ENCODE measurements at regions not wholly inside any gene's neighbourhood (a gene's known extent, or its start where the extent isn't known, plus 50 kb on each side); places are given as distances from the start of the nearest gene placed in this dataset.

DNA sequence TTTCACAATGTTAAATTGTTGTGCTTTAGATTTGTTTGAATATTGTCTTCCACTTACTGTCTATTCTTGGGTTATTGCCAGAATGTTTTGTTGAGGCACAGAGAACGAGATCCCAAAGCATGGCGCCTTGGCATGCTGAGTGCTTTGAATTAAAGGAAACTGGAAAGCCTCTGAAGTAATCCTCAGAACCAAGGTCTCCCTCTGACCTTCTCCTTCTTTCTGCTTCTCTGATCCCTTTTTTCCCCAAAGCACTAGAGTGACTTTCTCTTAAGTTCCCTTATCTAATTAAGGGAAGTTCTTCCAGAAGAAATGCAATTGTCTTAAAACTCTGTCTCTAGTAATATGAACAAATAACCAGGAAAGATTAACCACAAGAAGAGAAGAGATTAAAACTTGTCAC, 214.7 kb downstream of the SPP2 start:
- 83 to 90% methylated on average over 2 of the region's 2 CpGs for WGBS, 2 donors
- H3K27me3 ChIP-seq (ENCODE audit: control insufficient read depth in 1 of 2, insufficient read depth in 2 of 2, low read length in 1 of 2), result no peaks in the 10 kb centered on the region
- no peaks in the 10 kb centered on the region for H3K36me3 ChIP-seq (ENCODE audit: control insufficient read depth in 1 of 2, insufficient read depth in 2 of 2, low read length in 1 of 2)
- no peak for DNase-seq
- no peak overlapping the region for H3K27ac ChIP-seq (ENCODE audit: low read depth in 1 of 2, low read length in 2 of 2)
- no peak overlapping the region for H3K4me3 ChIP-seq (ENCODE audit: low read length in 2 of 2)
- intact Hi-C loops (cut with DNase I), result no loop called here
- ATAC-seq (ENCODE audit: low FRiP score), result no peak
- H3K9me3 ChIP-seq (ENCODE audit: control insufficient read depth, low read length), result no peaks in the 10 kb centered on the region
- no peaks in the 10 kb centered on the region for H3K4me1 ChIP-seq (ENCODE audit: control insufficient read depth in 1 of 2, insufficient read depth in 2 of 2, low read length in 2 of 2)

DNA sequence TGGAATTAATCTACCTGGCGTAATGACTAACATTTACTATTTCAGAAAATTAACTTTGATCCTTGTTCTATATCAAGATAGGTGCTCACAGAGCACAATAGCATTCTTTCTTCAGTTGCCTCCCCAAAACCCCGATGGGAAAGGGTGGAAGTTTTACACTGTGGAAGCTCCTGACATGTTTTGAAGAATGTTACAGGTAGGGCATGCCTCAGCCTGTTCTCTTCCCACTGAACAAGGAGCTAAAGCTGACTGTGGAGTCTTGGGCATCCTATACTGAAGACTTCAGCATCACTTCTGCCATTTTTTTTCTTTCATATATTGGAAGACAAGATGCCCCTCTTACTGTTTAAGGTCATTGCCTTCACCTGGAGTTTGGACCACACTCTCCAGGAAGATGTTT, 211.2 kb downstream of the SPP2 start:
- Histone ChIP-seq H3K36me3 (ENCODE audit: control insufficient read depth in 1 of 2, insufficient read depth in 2 of 2, low read length in 1 of 2) (no peaks in the 10 kb centered on the region), H3K4me1 (ENCODE audit: control insufficient read depth in 1 of 2, insufficient read depth in 2 of 2, low read length in 2 of 2) (no peaks in the 10 kb centered on the region), H3K27me3 (ENCODE audit: control insufficient read depth in 1 of 2, insufficient read depth in 2 of 2, low read length in 1 of 2) (no peaks in the 10 kb centered on the region), H3K27ac (ENCODE audit: low read depth in 1 of 2, low read length in 2 of 2) (no peak overlapping the region), H3K9me3 (ENCODE audit: control insufficient read depth, low read length) (no peaks in the 10 kb centered on the region), H3K4me3 (ENCODE audit: low read length in 2 of 2) (no peak overlapping the region)
- DNase-seq (no peak), ATAC-seq (ENCODE audit: low FRiP score) (no peak)
- intact Hi-C loops (cut with DNase I), result no loop called here
- WGBS, 2 donors, result 84 to 87% methylated on average over 2 of the region's 2 CpGs

- intact Hi-C loops (cut with DNase I), result no loop called here
- no peaks in the 10 kb centered on the region for H3K9me3 ChIP-seq (ENCODE audit: control insufficient read depth, low read length)
- 91 to 92% methylated on average over 2 of the region's 2 CpGs for WGBS, 2 donors
These were observed 208.9 kb downstream of the SPP2 start for GRCh38 chr2:234259440-234259839.

GRCh38 chr2:234258562-234259141, 208.2 kb downstream of the SPP2 start:
- Histone ChIP-seq H3K4me3 (ENCODE audit: low read length in 2 of 2) (no peak overlapping the region), H3K4me1 (ENCODE audit: control insufficient read depth in 1 of 2, insufficient read depth in 2 of 2, low read length in 2 of 2) (no peaks in the 10 kb centered on the region), H3K27ac (ENCODE audit: low read depth in 1 of 2, low read length in 2 of 2) (no peak overlapping the region), H3K9me3 (ENCODE audit: control insufficient read depth, low read length) (no peaks in the 10 kb centered on the region), H3K36me3 (ENCODE audit: control insufficient read depth in 1 of 2, insufficient read depth in 2 of 2, low read length in 1 of 2) (no peaks in the 10 kb centered on the region), H3K27me3 (ENCODE audit: control insufficient read depth in 1 of 2, insufficient read depth in 2 of 2, low read length in 1 of 2) (no peaks in the 10 kb centered on the region)
- 96 to 98% methylated on average over 5 of the region's 5 CpGs for WGBS, 2 donors
- intact Hi-C loops (cut with DNase I), result no loop called here
- ATAC-seq (ENCODE audit: low FRiP score) (no peak), DNase-seq (no peak)

More at GRCh38 chr2:234259440-234259839, 208.9 kb downstream of the SPP2 start:
- no peaks in the 10 kb centered on the region for H3K27me3 ChIP-seq (ENCODE audit: control insufficient read depth in 1 of 2, insufficient read depth in 2 of 2, low read length in 1 of 2)
- H3K4me1 ChIP-seq (ENCODE audit: control insufficient read depth in 1 of 2, insufficient read depth in 2 of 2, low read length in 2 of 2), result no peaks in the 10 kb centered on the region
- no peak overlapping the region for H3K4me3 ChIP-seq (ENCODE audit: low read length in 2 of 2)
- H3K36me3 ChIP-seq (ENCODE audit: control insufficient read depth in 1 of 2, insufficient read depth in 2 of 2, low read length in 1 of 2), result no peaks in the 10 kb centered on the region
- H3K27ac ChIP-seq (ENCODE audit: low read depth in 1 of 2, low read length in 2 of 2), result no peak overlapping the region
- DNase-seq (no peak), ATAC-seq (ENCODE audit: low FRiP score) (no peak)

DNA sequence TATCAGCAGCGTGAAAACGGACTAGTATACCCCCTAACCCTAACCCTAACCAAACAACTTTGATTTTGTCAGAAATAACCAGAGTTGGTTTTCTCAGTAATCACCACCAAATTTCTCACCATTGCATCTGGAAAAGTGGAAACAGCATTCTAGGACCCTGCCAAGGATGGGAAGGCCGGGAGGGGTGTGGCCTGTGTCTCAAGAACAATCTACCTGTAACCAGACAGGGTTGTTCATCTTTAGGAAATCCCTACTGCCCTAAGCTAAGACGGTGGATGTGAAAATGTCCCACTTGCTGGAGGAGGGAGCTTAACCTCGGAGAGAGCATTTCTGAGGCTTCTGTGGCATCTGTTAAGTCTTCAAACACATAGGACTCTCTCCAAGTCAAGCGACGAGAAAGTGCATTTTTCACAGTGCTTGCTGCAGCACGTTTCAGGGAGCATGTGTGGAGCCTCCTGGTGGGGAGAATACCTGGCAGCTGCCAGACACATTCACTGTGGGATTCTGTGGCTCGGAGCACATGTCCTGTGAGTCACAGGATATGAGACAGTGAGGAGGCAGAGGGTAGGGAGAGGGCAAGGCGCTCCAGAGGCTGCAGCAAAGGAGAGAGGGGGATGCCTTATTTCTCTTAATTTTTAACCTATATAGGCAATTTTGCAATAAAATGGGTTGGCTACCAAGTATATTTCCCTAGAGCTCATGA, 207.5 kb downstream of the SPP2 start:
- Histone ChIP-seq H3K27me3 (ENCODE audit: control insufficient read depth in 1 of 2, insufficient read depth in 2 of 2, low read length in 1 of 2) (no peaks in the 10 kb centered on the region), H3K4me3 (ENCODE audit: low read length in 2 of 2) (no peak overlapping the region), H3K4me1 (ENCODE audit: control insufficient read depth in 1 of 2, insufficient read depth in 2 of 2, low read length in 2 of 2) (no peaks in the 10 kb centered on the region), H3K36me3 (ENCODE audit: control insufficient read depth in 1 of 2, insufficient read depth in 2 of 2, low read length in 1 of 2) (no peaks in the 10 kb centered on the region), H3K27ac (ENCODE audit: low read depth in 1 of 2, low read length in 2 of 2) (no peak overlapping the region), H3K9me3 (ENCODE audit: control insufficient read depth, low read length) (no peaks in the 10 kb centered on the region)
- ATAC-seq (ENCODE audit: low FRiP score) (peak; percentile 42), DNase-seq (peak in 1 of 2 donors; percentile 63)
- intact Hi-C loops (cut with DNase I), result no loop called here
- 45 to 47% methylated on average over 10 of the region's 10 CpGs for WGBS, 2 donors

DNA sequence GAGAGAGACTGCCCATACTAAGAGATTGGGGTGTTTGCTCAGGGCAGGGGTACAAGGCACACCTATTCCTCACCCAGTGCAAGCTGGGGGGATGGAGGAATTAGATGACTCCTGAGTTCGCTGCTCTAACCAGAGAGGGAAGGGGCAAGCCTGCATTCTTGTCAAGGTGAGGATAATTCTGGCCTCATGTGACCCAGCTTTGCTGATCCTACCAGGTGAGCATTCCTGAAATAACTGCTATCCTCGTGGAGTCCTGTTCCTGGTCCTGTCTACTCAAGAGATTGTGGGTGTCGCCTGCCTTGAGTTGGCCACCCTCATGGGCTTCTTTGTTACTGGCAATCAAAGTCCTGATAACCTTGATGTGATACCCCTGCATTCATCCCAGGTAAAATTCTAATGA, 206.0 kb downstream of the SPP2 start:
- 79 to 83% methylated on average over 3 of the region's 3 CpGs for WGBS, 2 donors
- Histone ChIP-seq H3K27me3 (ENCODE audit: control insufficient read depth in 1 of 2, insufficient read depth in 2 of 2, low read length in 1 of 2) (no peaks in the 10 kb centered on the region), H3K27ac (ENCODE audit: low read depth in 1 of 2, low read length in 2 of 2) (no peak overlapping the region), H3K4me3 (ENCODE audit: low read length in 2 of 2) (no peak overlapping the region), H3K9me3 (ENCODE audit: control insufficient read depth, low read length) (no peaks in the 10 kb centered on the region), H3K36me3 (ENCODE audit: control insufficient read depth in 1 of 2, insufficient read depth in 2 of 2, low read length in 1 of 2) (no peaks in the 10 kb centered on the region), H3K4me1 (ENCODE audit: control insufficient read depth in 1 of 2, insufficient read depth in 2 of 2, low read length in 2 of 2) (no peaks in the 10 kb centered on the region)
- intact Hi-C loops (cut with DNase I), result no loop called here
- DNase-seq (no peak), ATAC-seq (ENCODE audit: low FRiP score) (no peak)

GRCh38 chr2:234254783-234255521, 204.4 kb downstream of the SPP2 start:
- intact Hi-C loops (cut with DNase I), result no loop called here

DNA sequence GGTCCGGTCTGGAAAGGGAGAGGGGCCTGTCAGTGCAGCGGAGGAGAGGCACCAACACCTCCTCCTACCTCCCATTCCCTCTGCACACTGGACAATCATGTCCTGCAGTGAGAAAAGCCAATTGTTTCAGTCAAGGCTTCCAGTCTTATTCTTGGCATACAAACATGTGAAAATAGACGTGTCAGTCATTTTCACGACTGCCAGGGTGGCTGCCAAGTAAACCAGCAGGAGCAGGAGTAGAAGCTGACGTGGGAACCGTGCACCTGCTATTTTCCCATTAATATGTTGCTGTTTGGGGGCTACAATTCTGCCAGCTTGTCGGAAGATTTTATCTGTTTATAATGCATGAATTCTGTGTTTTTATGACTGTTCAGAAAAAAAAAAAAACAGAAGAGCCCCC, 202.3 kb downstream of the SPP2 start:
- intact Hi-C loops (cut with DNase I), result no loop called here
- Histone ChIP-seq H3K27ac (ENCODE audit: low read depth in 1 of 2, low read length in 2 of 2) (no peak overlapping the region), H3K27me3 (ENCODE audit: control insufficient read depth in 1 of 2, insufficient read depth in 2 of 2, low read length in 1 of 2) (no peaks in the 10 kb centered on the region), H3K36me3 (ENCODE audit: control insufficient read depth in 1 of 2, insufficient read depth in 2 of 2, low read length in 1 of 2) (no peaks in the 10 kb centered on the region), H3K4me3 (ENCODE audit: low read length in 2 of 2) (no peak overlapping the region), H3K9me3 (ENCODE audit: control insufficient read depth, low read length) (no peaks in the 10 kb centered on the region), H3K4me1 (ENCODE audit: control insufficient read depth in 1 of 2, insufficient read depth in 2 of 2, low read length in 2 of 2) (no peaks in the 10 kb centered on the region)
- DNase-seq (no peak), ATAC-seq (ENCODE audit: low FRiP score) (no peak)
- WGBS, 2 donors, result 7 to 16% methylated on average over 7 of the region's 7 CpGs

More at GRCh38 chr2:234254783-234255521, 204.4 kb downstream of the SPP2 start:
- ATAC-seq (ENCODE audit: low FRiP score), result no peak
- Histone ChIP-seq H3K27me3 (ENCODE audit: control insufficient read depth in 1 of 2, insufficient read depth in 2 of 2, low read length in 1 of 2) (no peaks in the 10 kb centered on the region), H3K9me3 (ENCODE audit: control insufficient read depth, low read length) (no peaks in the 10 kb centered on the region), H3K36me3 (ENCODE audit: control insufficient read depth in 1 of 2, insufficient read depth in 2 of 2, low read length in 1 of 2) (no peaks in the 10 kb centered on the region), H3K4me3 (ENCODE audit: low read length in 2 of 2) (no peak overlapping the region), H3K27ac (ENCODE audit: low read depth in 1 of 2, low read length in 2 of 2) (no peak overlapping the region), H3K4me1 (ENCODE audit: control insufficient read depth in 1 of 2, insufficient read depth in 2 of 2, low read length in 2 of 2) (no peaks in the 10 kb centered on the region)
- no peak for DNase-seq
- 52 to 65% methylated on average over 5 of the region's 5 CpGs for WGBS, 2 donors
